Esophagus (tissue), 2 donors: ENCODE measurements at regions not wholly inside any gene's neighbourhood (a gene's known extent, or its start where the extent isn't known, plus 50 kb on each side); places are given as distances from the start of the nearest gene placed in this dataset.

Source experiments
- H3K27ac ChIP-seq, 2 donors: one replicate each; pipeline ENCODE4 v1.5.1; 2013; ENCODE audit warnings: low read depth in 2 of 2, mild to moderate bottlenecking in 2 of 2, inconsistent platforms in 1 of 2, low read length in 1 of 2, moderate library complexity in 1 of 2
- H3K27me3 ChIP-seq, 2 donors: one replicate each; pipeline ENCODE4 v1.6.1; 2013; ENCODE audit warnings: low read length in 2 of 2, control low read depth in 1 of 2, mild to moderate bottlenecking in 1 of 2; ENCODE audit not compliant: insufficient read depth in 2 of 2, control insufficient read depth in 1 of 2
- H3K36me3 ChIP-seq, 2 donors: one replicate each; pipeline ENCODE4 v1.6.1; 2013; ENCODE audit warnings: low read length in 1 of 2; ENCODE audit not compliant: control insufficient read depth in 2 of 2, insufficient read depth in 2 of 2
- H3K4me1 ChIP-seq, 2 donors: one replicate each; pipeline ENCODE4 v1.6.1; 2013; ENCODE audit warnings: low read length in 1 of 2; ENCODE audit not compliant: control insufficient read depth in 2 of 2, insufficient read depth in 2 of 2
- H3K4me3 ChIP-seq, 2 donors: one replicate each; pipeline ENCODE4 v1.5.1; 2013; ENCODE audit warnings: low read length in 2 of 2, mild to moderate bottlenecking in 2 of 2, low read depth in 1 of 2, moderate library complexity in 1 of 2
- H3K9me3 ChIP-seq, 2 donors: one replicate each; pipeline ENCODE4 v1.6.1; 2013; ENCODE audit warnings: mild to moderate bottlenecking in 2 of 2, low read depth in 1 of 2, low read length in 1 of 2, moderate library complexity in 1 of 2; ENCODE audit not compliant: control insufficient read depth in 2 of 2, insufficient read depth in 1 of 2
- WGBS, 2 donors: extraction: QIAGEN DNeasy Blood & Tissue Kit; methylation state at CpG; one replicate each; pipeline ENCODE4 v1.1.7; 2013; 5-methylcytosine and 5-hydroxymethylcytosine counted together
- donor health status: healthy with polysubstance abuse.
- donor health status: Bipolar disorder and iron deficiency.

DNA sequence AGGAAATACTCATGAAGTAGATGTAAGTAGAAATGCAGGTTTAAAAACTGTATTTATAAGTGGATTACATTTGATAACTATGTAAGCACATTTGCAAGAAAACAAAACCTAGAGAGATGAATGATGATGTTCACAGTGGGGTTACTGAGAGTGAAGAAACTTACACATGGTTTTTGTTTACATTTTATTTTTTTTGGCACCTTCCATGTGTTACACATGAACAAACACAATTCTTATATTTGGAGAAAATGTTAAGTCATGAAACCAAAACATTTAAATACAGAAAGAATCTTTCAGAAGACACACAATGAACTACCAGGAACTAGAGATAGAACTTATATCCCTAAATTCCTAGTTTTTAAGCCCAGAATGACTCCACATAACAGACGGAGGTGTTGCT, 51.5 kb upstream of the SPATA31E1 start:
- no peak overlapping the region for H3K27ac ChIP-seq
- no peaks in the 10 kb centered on the region for H3K9me3 ChIP-seq
- H3K27me3 ChIP-seq, result no peaks in the 10 kb centered on the region
- WGBS, 2 donors, result 55 to 64% methylated on average over 1 of the region's 1 CpG
- H3K4me1 ChIP-seq, result no peaks in the 10 kb centered on the region
- H3K4me3 ChIP-seq, result no peak overlapping the region
- no peaks in the 10 kb centered on the region for H3K36me3 ChIP-seq
